Thymus (tissue), 11 donors: ENCODE measurements at regions not wholly inside any gene's neighbourhood (a gene's known extent, or its start where the extent isn't known, plus 50 kb on each side); places are given as distances from the start of the nearest gene placed in this dataset.

Source experiments
- DNase-seq, 9 donors: peaks; one replicate each; pipeline ENCODE4 v3.0.0-alpha.2; 2013; ENCODE audit warnings: low spot score in 9 of 9, low read depth in 6 of 9, missing footprints in 1 of 9
- H3K27ac ChIP-seq, 2 donors: one replicate each; pipeline ENCODE4 v1.5.1; 2013; ENCODE audit warnings: control low read depth in 1 of 2, low read depth in 1 of 2, low read length in 1 of 2, mild to moderate bottlenecking in 1 of 2, moderate library complexity in 1 of 2
- H3K27me3 ChIP-seq, 2 donors: one replicate each; pipeline ENCODE4 v1.5.1; 2013; ENCODE audit warnings: low read length in 1 of 2; ENCODE audit not compliant: control insufficient read depth in 2 of 2, insufficient read depth in 1 of 2
- H3K36me3 ChIP-seq, 2 donors: one replicate each; pipeline ENCODE4 v1.5.1; 2013; ENCODE audit warnings: low read length in 1 of 2, mild to moderate bottlenecking in 1 of 2, moderate library complexity in 1 of 2; ENCODE audit not compliant: control insufficient read depth in 2 of 2, insufficient read depth in 2 of 2
- H3K4me1 ChIP-seq, 2 donors: one replicate each; pipeline ENCODE4 v1.5.1; 2013; ENCODE audit warnings: low read length in 2 of 2; ENCODE audit not compliant: control insufficient read depth in 2 of 2, insufficient read depth in 2 of 2
- H3K4me3 ChIP-seq, 2 donors: one replicate each; pipeline ENCODE4 v1.5.1; 2013; ENCODE audit warnings: low read length in 2 of 2, control low read depth in 1 of 2, mild to moderate bottlenecking in 1 of 2
- H3K9me3 ChIP-seq, 2 donors: one replicate each; pipeline ENCODE4 v1.5.1; 2013; ENCODE audit warnings: low read length in 1 of 2, mild to moderate bottlenecking in 1 of 2; ENCODE audit not compliant: control insufficient read depth in 2 of 2, insufficient read depth in 1 of 2
- WGBS: extraction: QIAGEN DNeasy Blood & Tissue Kit; methylation state at CpG from one replicate; pipeline ENCODE4 v1.1.7; 2013; 5-methylcytosine and 5-hydroxymethylcytosine counted together
- donor health status: healthy.

DNA sequence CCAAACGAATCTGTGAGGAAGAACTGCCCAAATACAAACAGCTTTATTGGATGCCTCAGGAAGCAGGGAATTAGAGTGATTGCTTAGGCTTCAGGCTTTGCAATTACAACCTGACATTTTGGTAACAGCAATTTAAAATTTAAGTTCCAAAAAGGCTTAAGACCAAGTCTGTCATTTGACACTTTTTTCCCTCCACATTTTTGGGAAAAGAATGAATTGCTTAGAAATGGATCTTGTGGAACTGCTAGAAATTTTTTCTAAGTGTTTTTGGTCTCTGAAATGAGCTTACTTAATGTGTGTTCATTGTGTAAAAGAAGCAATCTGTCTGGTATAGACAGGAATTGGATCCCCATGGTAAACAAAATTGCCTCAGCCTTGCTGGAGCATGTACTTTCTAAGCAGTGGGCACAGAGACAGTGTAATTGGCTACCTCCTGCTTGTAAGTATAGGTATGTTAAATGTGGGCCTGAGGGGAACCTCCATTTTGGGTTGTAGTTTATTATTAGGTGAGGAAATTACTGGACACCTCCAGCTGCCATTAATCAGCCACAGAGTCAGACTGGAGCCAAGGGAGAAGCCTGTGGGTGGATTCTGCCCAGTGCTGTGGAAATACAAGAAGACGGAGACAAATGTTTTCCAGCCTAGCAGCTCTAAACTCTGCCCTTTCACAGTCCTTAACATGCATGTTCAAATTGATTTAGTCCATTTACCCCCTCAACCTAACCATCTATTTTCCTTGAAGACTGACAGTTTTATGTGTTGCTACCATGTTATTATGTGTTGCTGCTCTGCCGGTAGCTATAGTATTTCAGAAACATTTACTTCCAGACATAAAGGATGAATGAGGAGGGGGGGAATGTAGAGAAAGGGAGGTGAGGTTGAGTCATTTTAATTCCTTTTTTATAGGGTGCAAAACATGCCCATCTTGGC lies 473.0 kb downstream of the SPRY1 start:
- H3K27ac ChIP-seq, result no peak overlapping the region
- no peaks in the 10 kb centered on the region for H3K36me3 ChIP-seq
- 97% methylated on average over 3 of the region's 3 CpGs for WGBS

DNA sequence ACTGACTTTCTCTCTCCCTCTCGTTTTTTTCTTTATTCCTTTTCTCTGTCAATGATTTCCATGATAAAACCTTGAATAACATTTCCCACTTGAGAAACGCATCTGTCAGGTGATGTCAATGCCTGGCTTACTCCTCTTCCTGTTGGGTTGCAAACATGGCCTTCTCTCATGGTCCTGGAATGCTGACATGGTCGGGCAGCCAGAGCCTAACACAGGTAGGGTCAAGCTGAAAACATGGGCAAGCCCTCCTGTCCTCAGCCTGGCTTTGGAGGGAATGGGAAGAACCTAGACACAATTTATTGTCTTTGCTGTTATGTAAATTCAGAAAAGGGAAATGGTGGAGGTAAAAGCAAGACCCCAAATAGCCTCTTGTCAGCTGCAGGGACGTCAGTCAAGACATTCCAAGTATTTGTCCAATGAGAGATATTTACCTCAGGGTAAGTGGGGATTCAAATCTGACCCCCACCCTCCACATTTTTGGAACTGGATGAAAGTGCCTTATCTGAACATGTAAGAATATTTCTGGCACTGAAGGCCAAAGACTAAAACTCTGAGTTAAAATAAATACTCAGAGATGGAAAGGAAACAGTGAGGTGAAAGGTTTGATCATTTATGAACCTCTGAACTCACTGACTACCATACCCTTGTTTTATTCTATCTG lies 473.8 kb downstream of the SPRY1 start:
- WGBS, result 79% methylated on average over 4 of the region's 4 CpGs
- Histone ChIP-seq H3K4me3 (no peak overlapping the region), H3K9me3 (no peaks in the 10 kb centered on the region), H3K4me1 (no peaks in the 10 kb centered on the region), H3K27ac (no peak overlapping the region), H3K27me3 (no peaks in the 10 kb centered on the region), H3K36me3 (no peaks in the 10 kb centered on the region)
- DNase-seq, result no peak

More for the DNA sequence above, 473.0 kb downstream of the SPRY1 start:
- Histone ChIP-seq H3K27me3 (no peaks in the 10 kb centered on the region), H3K4me3 (no peak overlapping the region), H3K4me1 (no peaks in the 10 kb centered on the region), H3K9me3 (no peaks in the 10 kb centered on the region)
- DNase-seq, result no peak

DNA sequence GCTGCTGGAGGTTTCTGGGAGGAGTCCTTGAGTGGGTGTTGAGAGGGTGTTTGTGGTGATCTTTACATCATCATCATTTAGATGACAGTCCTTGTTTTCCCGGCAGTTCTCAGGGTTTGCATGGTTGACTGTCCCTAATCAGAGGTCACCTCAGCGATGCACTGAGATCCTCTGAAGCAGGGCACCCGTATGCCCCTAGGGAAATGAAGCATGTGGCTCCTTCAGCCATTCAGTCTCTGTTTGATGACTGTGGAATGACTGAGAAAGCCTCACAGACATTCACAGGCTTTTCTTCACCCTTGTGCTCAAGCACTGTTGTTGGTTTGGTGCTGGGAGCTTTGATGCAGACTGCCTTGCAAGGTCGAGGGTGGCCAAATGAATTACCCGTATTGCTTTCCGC lies 474.7 kb downstream of the SPRY1 start:
- no peaks in the 10 kb centered on the region for H3K27me3 ChIP-seq
- 95% methylated on average over 6 of the region's 6 CpGs for WGBS
- no peak for DNase-seq
- no peak overlapping the region for H3K4me3 ChIP-seq
- no peaks in the 10 kb centered on the region for H3K4me1 ChIP-seq
- H3K9me3 ChIP-seq, result no peaks in the 10 kb centered on the region
- H3K27ac ChIP-seq, result no peak overlapping the region
- H3K36me3 ChIP-seq, result no peaks in the 10 kb centered on the region

DNA sequence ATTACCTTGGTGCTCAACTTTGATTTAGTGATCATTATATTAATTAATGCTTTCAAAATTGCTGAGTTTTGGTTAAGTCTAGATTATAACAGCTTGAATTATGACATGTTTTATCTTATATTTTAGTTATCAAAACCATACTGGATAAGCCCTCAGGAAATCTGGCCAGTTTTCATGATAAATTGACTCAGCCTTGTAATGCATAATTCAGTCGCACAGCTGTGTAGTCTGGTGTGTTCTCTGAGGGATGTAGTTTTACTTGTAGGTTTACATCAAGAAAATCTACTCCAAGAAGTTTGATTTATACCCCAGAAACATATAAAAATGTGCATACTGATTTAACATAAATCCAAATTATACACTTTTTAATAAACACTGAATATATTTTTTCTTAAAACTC lies 477.5 kb downstream of the SPRY1 start:
- 98% methylated on average over 1 of the region's 1 CpG for WGBS
- DNase-seq, result no peak

DNA sequence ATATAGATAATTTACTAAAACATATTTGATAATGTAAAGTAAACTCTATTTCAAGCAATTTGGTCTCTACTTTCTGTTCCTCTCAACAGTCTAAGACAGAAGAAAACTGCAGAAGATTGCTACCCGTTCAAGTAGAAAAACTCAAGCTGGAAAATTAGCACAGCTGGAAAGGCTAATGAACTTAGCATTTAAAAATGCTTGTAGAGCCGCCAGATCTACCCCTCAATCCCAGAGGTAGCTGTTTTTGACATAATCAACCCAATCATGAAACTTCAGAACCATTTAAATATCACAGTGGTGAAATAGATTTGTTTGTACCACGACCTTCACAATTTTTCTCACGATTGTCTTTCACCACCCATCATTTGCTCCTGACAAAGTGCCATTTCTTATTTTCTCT lies 479.5 kb downstream of the SPRY1 start:
- 95% methylated on average over 4 of the region's 4 CpGs for WGBS
- H3K4me1 ChIP-seq, result no peaks in the 10 kb centered on the region
- H3K27me3 ChIP-seq, result no peaks in the 10 kb centered on the region
- H3K9me3 ChIP-seq, result no peaks in the 10 kb centered on the region
- no peak overlapping the region for H3K4me3 ChIP-seq
- no peak overlapping the region for H3K27ac ChIP-seq
- no peak for DNase-seq
- no peaks in the 10 kb centered on the region for H3K36me3 ChIP-seq

More for the DNA sequence above, 477.5 kb downstream of the SPRY1 start:
- H3K4me1 ChIP-seq, result no peaks in the 10 kb centered on the region
- H3K4me3 ChIP-seq, result no peak overlapping the region
- H3K27me3 ChIP-seq, result no peaks in the 10 kb centered on the region
- no peak overlapping the region for H3K27ac ChIP-seq
- no peaks in the 10 kb centered on the region for H3K9me3 ChIP-seq
- H3K36me3 ChIP-seq, result no peaks in the 10 kb centered on the region

DNA sequence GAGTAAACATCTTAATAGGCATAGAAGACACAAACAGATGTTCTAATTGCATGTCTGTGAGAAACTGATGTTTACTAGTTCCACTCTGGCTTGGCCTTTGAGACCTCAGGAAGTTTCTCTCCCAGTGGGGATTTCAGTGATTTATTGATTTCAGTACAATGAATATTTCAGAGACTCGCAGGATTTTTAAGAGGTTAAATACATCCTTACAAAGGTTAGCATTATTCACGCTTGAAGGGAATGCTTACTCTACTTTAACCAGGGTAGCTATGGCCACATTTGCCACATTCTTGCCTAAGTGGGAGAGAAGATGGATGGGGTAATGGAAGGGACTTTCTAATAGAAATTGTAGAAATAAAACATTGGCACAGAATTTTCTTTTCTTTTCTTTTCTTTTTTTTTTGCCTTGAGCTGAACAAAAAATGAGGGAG lies 480.1 kb downstream of the SPRY1 start:
- no peak overlapping the region for H3K27ac ChIP-seq
- WGBS, result 97% methylated on average over 2 of the region's 2 CpGs

DNA sequence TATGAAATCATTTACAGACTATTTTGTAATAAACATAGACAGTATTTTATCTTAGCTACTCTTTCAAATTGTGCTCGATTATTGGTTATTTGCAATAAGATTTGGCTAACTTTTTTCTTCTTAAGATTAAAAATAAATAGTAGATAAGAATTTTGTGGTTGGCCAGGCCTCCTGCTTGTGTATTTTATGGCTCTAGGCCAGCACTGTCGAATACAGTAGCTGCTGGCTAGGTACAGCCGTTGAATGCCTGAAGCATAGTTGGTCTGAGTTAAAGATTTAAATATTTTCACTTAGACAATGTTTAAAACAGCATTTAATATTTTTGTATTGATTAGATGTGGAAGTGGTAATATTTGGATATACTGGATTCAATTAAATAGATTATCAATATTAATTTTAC lies 481.0 kb downstream of the SPRY1 start:
- Histone ChIP-seq H3K27me3 (no peaks in the 10 kb centered on the region), H3K9me3 (no peaks in the 10 kb centered on the region), H3K4me1 (no peaks in the 10 kb centered on the region), H3K4me3 (no peak overlapping the region), H3K27ac (no peak overlapping the region), H3K36me3 (no peaks in the 10 kb centered on the region)
- DNase-seq, result no peak
- WGBS, result 74% methylated on average over 3 of the region's 3 CpGs

More for the DNA sequence above, 480.1 kb downstream of the SPRY1 start:
- DNase-seq, result no peak
- no peaks in the 10 kb centered on the region for H3K36me3 ChIP-seq
- H3K9me3 ChIP-seq, result no peaks in the 10 kb centered on the region
- no peak overlapping the region for H3K4me3 ChIP-seq
- H3K4me1 ChIP-seq, result no peaks in the 10 kb centered on the region
- H3K27me3 ChIP-seq, result no peaks in the 10 kb centered on the region

DNA sequence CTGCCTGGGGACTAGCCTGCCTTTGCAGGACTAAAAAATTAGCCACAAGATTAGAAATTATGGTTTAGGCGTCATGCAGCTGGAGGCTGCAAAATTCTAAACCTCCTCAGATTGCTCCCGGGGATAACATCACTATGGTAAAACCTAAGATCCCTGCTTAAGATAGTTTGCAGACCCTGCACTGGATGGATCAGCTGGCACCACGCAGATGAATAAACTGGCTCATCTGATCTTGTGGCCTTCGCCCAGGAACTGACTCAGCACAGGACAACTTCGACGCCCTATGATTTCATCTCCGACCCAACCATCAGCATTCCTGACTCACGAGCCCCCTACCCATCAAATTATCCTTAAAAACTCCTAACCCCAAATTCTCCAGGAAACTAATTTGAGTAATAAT lies 482.4 kb downstream of the SPRY1 start:
- WGBS, result 97% methylated on average over 8 of the region's 8 CpGs
- Histone ChIP-seq H3K36me3 (no peaks in the 10 kb centered on the region), H3K9me3 (no peaks in the 10 kb centered on the region), H3K4me1 (no peaks in the 10 kb centered on the region), H3K4me3 (no peak overlapping the region), H3K27ac (no peak overlapping the region), H3K27me3 (no peaks in the 10 kb centered on the region)
- no peak for DNase-seq

DNA sequence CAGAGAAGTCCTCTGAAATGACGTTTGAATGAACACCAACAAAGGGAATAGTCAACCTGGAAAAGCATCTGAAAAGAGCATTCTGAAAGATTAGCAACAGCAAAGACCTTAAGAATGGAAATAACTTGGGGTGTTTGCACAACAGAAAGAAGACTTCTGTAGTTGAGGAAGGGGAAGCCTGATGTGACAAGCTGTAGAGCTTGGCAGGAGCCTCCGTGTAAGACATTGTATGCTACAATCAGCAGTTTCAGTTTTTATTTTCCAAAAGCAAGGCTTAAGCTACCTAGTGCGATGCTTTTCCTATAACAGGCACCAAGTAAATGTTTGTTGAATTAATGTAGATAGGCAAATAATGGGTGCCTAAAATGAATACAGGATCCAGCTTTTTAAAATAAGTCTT lies 484.0 kb downstream of the SPRY1 start:
- Histone ChIP-seq H3K27me3 (no peaks in the 10 kb centered on the region), H3K9me3 (no peaks in the 10 kb centered on the region), H3K36me3 (no peaks in the 10 kb centered on the region), H3K27ac (no peak overlapping the region), H3K4me1 (no peaks in the 10 kb centered on the region), H3K4me3 (no peak overlapping the region)
- DNase-seq, result no peak
- 78% methylated on average over 3 of the region's 3 CpGs for whole genome bisulfite sequencing
